Right lobe of liver (tissue), 4 donors: ENCODE measurements at regions not wholly inside any gene's neighbourhood (a gene's known extent, or its start where the extent isn't known, plus 50 kb on each side); places are given as distances from the start of the nearest gene placed in this dataset.

Experiments used
- CTCF ChIP-seq, 4 donors: fragments of 200-600 bp in 3 of 4; fragments of 450-650 bp in 1 of 4; IDR thresholded peaks; one replicate each; pipeline versions ENCODE4 v1.5.1 to v1.8.0; 2016 to 2022; ENCODE audit warnings: antibody characterized with exemption in 4 of 4, mild to moderate bottlenecking in 2 of 4
- POLR2A ChIP-seq: fragments of 450-650 bp; IDR thresholded peaks from one replicate; pipeline ENCODE4 v1.6.1; 2017; ENCODE audit warnings: antibody characterized with exemption, mild to moderate bottlenecking
- donor health status: DM: no; HTN: no; CAD: no.
- donor health status: DM: no; HTN: no; CAD: no.
- donor health status: DM: no; HTN: yes; CAD: no.

GRCh38 chr11:10377183-10377582 is 72.3 kb downstream of the ADM start:
- TF ChIP-seq CTCF (IDR thresholded peaks at IDR 0.05) (no peak), POLR2A (no peak)
